Left lung (tissue), 4 donors: ENCODE measurements at regions not wholly inside any gene's neighbourhood (a gene's known extent, or its start where the extent isn't known, plus 50 kb on each side); places are given as distances from the start of the nearest gene placed in this dataset.
"Not testable (repeated sequence)": the region's sequence is repeated elsewhere in the genome, so short reads cannot be mapped to it uniquely, and the experiment has no call there.

Experiments used
- ATAC-seq: fragments of 200-7000 bp; cut with Tn5 transposase; one replicate; pipeline ENCODE4 v1.9.1; 2020; ENCODE audit warnings: moderate library complexity
- DNase-seq, 4 donors: peaks; one replicate each; pipeline ENCODE4 v3.0.0-alpha.2; 2013 to 2020
- H3K27ac ChIP-seq, 2 donors: fragments of 200-600 bp; sonication (generic) in 1 of 2; one replicate each; pipeline versions ENCODE4 v1.5.0 to v1.8.0; 2020 to 2021
- H3K27me3 ChIP-seq, 2 donors: fragments of 200-600 bp; sonication (generic) in 1 of 2; one replicate each; pipeline versions ENCODE4 v1.5.0 to v1.8.0; 2020 to 2021
- H3K36me3 ChIP-seq, 2 donors: fragments of 200-600 bp; sonication (generic) in 1 of 2; one replicate each; pipeline versions ENCODE4 v1.5.0 to v1.8.0; 2020 to 2021
- H3K4me1 ChIP-seq, 2 donors: fragments of 200-600 bp; one replicate each; pipeline ENCODE4 v1.8.0; 2021
- H3K4me3 ChIP-seq, 2 donors: fragments of 200-600 bp; sonication (generic) in 1 of 2; one replicate each; pipeline versions ENCODE4 v1.5.0 to v1.8.0; 2020 to 2021; ENCODE audit warnings: mild to moderate bottlenecking in 1 of 2
- H3K9me3 ChIP-seq, 2 donors: fragments of 200-600 bp; sonication (generic) in 1 of 2; one replicate each; pipeline versions ENCODE4 v1.5.0 to v1.8.0; 2020 to 2021
- intact Hi-C, 2 donors: fragments of 100-400 bp; cut with DNase I; formaldehyde crosslinking; loops; one replicate each; pipeline versions ENCODE4 v1.11.2 to v1.14.2; 2022
- TF ChIP-seq, protein P1 (sequence below), 2 donors: fragments of 200-600 bp; sonication (generic) in 1 of 2; IDR thresholded peaks; one replicate each; pipeline versions ENCODE4 v1.5.0 to v1.8.0; 2021; ENCODE audit warnings: antibody characterized with exemption in 2 of 2
- donor health status: DM: no; HTN: yes; CAD: no.
- donor health status: DM: no; HTN: no; CAD: no.

- DNase-seq: no peak
- Histone ChIP-seq H3K4me1 (no peaks in the 10 kb centered on the region), H3K27ac (no peak overlapping the region), H3K27me3 (peaks cover 0 to 13% of the 10 kb centered on the region in 2 donors), H3K4me3 (no peak overlapping the region), H3K36me3 (no peaks in the 10 kb centered on the region), H3K9me3 (no peaks in the 10 kb centered on the region)
- TF ChIP-seq, protein P1, sequence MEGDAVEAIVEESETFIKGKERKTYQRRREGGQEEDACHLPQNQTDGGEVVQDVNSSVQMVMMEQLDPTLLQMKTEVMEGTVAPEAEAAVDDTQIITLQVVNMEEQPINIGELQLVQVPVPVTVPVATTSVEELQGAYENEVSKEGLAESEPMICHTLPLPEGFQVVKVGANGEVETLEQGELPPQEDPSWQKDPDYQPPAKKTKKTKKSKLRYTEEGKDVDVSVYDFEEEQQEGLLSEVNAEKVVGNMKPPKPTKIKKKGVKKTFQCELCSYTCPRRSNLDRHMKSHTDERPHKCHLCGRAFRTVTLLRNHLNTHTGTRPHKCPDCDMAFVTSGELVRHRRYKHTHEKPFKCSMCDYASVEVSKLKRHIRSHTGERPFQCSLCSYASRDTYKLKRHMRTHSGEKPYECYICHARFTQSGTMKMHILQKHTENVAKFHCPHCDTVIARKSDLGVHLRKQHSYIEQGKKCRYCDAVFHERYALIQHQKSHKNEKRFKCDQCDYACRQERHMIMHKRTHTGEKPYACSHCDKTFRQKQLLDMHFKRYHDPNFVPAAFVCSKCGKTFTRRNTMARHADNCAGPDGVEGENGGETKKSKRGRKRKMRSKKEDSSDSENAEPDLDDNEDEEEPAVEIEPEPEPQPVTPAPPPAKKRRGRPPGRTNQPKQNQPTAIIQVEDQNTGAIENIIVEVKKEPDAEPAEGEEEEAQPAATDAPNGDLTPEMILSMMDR (IDR thresholded peaks at IDR 0.05): no peak
- ATAC-seq: no peak
- intact Hi-C loops: no loop called here
Observed at GRCh38 chr10:118810796-118811505, 56.2 kb upstream of the CACUL1 start.

- TF ChIP-seq, protein P1 (IDR thresholded peaks at IDR 0.05): no peak
- no peaks in the 10 kb centered on the region for H3K9me3 ChIP-seq
- no peak overlapping the region for H3K27ac ChIP-seq
- DNase-seq (no peak), ATAC-seq (no peak)
- no peaks in the 10 kb centered on the region for H3K36me3 ChIP-seq
- H3K27me3 ChIP-seq: peaks cover 0 to 13% of the 10 kb centered on the region in 2 donors
- H3K4me3 ChIP-seq: no peak overlapping the region
- intact Hi-C loops: no loop called here
- H3K4me1 ChIP-seq: no peaks in the 10 kb centered on the region
Observed at GRCh38 chr10:118811675-118812392, 57.1 kb upstream of the CACUL1 start.

- Histone ChIP-seq H3K27me3 (peaks cover 0 to 13% of the 10 kb centered on the region in 2 donors), H3K27ac (no peak overlapping the region), H3K4me1 (no peaks in the 10 kb centered on the region), H3K4me3 (no peak overlapping the region), H3K9me3 (no peaks in the 10 kb centered on the region), H3K36me3 (no peaks in the 10 kb centered on the region)
- ATAC-seq: no peak
- TF ChIP-seq, protein P1 (IDR thresholded peaks at IDR 0.05): no peak
- intact Hi-C loops: no loop called here
- DNase-seq: no peak
Observed at GRCh38 chr10:118812393-118812740, 57.6 kb upstream of the CACUL1 start.

- peaks cover 0 to 13% of the 10 kb centered on the region in 2 donors for H3K27me3 ChIP-seq
- H3K27ac ChIP-seq, ATAC-seq, DNase-seq, H3K4me3 ChIP-seq, H3K4me1 ChIP-seq, H3K9me3 ChIP-seq, intact Hi-C loops, H3K36me3 ChIP-seq: not testable (repeated sequence)
Observed at GRCh38 chr10:118813001-118813400, 58.2 kb upstream of the CACUL1 start.

DNA sequence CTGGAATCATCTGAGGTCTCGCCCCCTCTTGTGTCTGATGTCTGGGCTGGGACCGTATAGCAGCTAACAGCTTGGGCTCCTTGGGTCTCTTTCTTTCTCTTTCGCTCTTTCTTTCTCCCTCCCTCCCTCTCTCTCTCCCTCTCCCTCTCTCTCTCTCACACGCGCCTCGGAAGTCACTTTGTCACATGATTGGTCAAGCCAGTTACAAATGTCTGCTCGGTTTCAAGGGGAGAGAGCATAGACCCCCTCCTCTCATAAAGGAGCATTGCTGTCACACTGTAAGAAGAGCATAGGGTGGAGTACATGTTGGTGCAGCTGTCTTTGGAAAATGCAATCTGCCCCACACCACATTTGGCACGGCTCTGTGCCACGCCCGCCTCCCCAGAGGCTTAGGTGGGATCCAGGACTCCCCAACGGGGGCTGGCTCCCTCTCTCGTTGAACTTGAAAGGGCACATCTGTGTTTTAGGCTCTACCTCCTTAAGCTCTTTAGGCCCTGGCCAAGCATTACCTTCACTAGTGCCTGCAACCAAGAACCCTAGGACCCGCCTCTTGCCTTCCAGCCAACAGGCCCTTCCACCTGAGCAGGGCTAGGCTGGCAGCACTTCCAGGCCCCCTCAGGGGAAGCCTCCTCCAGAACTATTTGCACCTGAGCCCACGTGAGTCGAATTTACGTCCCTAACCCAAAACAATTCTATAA is 61.9 kb upstream of the CACUL1 start:
- no peaks in the 10 kb centered on the region for H3K36me3 ChIP-seq
- H3K4me1 ChIP-seq: no peaks in the 10 kb centered on the region
- no peak overlapping the region for H3K4me3 ChIP-seq
- intact Hi-C loops: no loop called here
- TF ChIP-seq, protein P1 (IDR thresholded peaks at IDR 0.05): no peak
- no peaks in the 10 kb centered on the region for H3K9me3 ChIP-seq
- ATAC-seq (no peak), DNase-seq (no peak)
- H3K27ac ChIP-seq: no peak overlapping the region
- H3K27me3 ChIP-seq: peaks cover 0 to 13% of the 10 kb centered on the region in 2 donors
